SK-N-SH (cell line): ENCODE measurements at regions not wholly inside any gene's neighbourhood (a gene's known extent, or its start where the extent isn't known, plus 50 kb on each side); places are given as distances from the start of the nearest gene placed in this dataset.

Experiments used
- CTCF ChIA-PET: fragments of 300-600, 350-600 bp; formaldehyde crosslinking; extraction: SDS; loops from one replicate; lab custom pipeline; 2021; lab: Yijun Ruan, JAX
- POLR2A ChIA-PET: fragments of 350-600 bp; sonication (Branson Sonifier 250); formaldehyde crosslinking; extraction: SDS; loops from one replicate; lab custom pipeline; 2020; ENCODE audit warnings: antibody characterized with exemption, inconsistent platforms; lab: Yijun Ruan, JAX
- DNase-seq: peaks from one replicate; pipeline ENCODE4 v3.0.0; 2012
- H2AFZ ChIP-seq: fragments of 200-600 bp; sonication (generic); 2 replicates; pipeline ENCODE4 v1.8.1; 2016; ENCODE audit warnings: antibody characterized with exemption, mild to moderate bottlenecking, low read depth
- H3F3A ChIP-seq: fragments of 200-600 bp; sonication (generic); replicated peaks from 2 replicates; pipeline ENCODE3; 2016; ENCODE audit warnings: antibody characterized with exemption, mild to moderate bottlenecking; ENCODE audit not compliant: insufficient read depth
- H3K27ac ChIP-seq, 2 experiments: fragments of 200-500 bp in 1 of 2; fragments of 200-600 bp in 1 of 2; sonication (Bioruptor generic) in 1 of 2; sonication (generic), shearing (Covaris generic) in 1 of 2; 2 replicates each; pipeline versions ENCODE4 v1.5.1 to v1.6.1; 2014 to 2016; ENCODE audit warnings: low read depth in 2 of 2, inconsistent platforms in 1 of 2, low read length in 1 of 2, mild to moderate bottlenecking in 1 of 2, mixed read lengths in 1 of 2
- H3K27me3 ChIP-seq: fragments of 200-600 bp; sonication (generic), shearing (Covaris generic); 2 replicates; pipeline ENCODE4 v1.6.1; 2016; ENCODE audit warnings: mixed run types; ENCODE audit not compliant: insufficient read depth
- H3K36me3 ChIP-seq, 2 experiments: fragments of 200-500 bp in 1 of 2; fragments of 200-600 bp in 1 of 2; sonication (Bioruptor generic) in 1 of 2; sonication (generic) in 1 of 2; replicated peaks in 1 of 2; 2 replicates each; pipeline versions ENCODE3 to v1.5.1; 2014 to 2016; ENCODE audit warnings: low read length in 1 of 2, mild to moderate bottlenecking in 1 of 2; ENCODE audit not compliant: insufficient read depth in 2 of 2, control insufficient read depth in 1 of 2
- H3K4me1 ChIP-seq, 2 experiments: fragments of 200-500 bp in 1 of 2; fragments of 200-600 bp in 1 of 2; sonication (Bioruptor generic) in 1 of 2; sonication (generic), shearing (Covaris generic) in 1 of 2; 2 replicates each; pipeline versions ENCODE4 v1.5.1 to v1.6.1; 2014 to 2016; ENCODE audit warnings: low read depth in 1 of 2, low read length in 1 of 2, mixed run types in 1 of 2; ENCODE audit not compliant: insufficient read depth in 2 of 2, control insufficient read depth in 1 of 2
- H3K4me2 ChIP-seq: fragments of 200-600 bp; sonication (generic), shearing (Covaris generic); 2 replicates; pipeline ENCODE4 v1.6.1; 2017; ENCODE audit warnings: mixed run types
- H3K4me3 ChIP-seq, 2 experiments: fragments of 200-500 bp in 1 of 2; fragments of 200-600 bp in 1 of 2; sonication (Bioruptor generic) in 1 of 2; sonication (generic), shearing (Covaris generic) in 1 of 2; 2 replicates each; pipeline versions ENCODE4 v1.5.1 to v1.8.1; 2014 to 2016; ENCODE audit warnings: low read depth in 2 of 2, inconsistent platforms in 1 of 2, low read length in 1 of 2, mild to moderate bottlenecking in 1 of 2, mixed read lengths in 1 of 2, moderate library complexity in 1 of 2
- H3K79me2 ChIP-seq: fragments of 200-600 bp; sonication (generic); 2 replicates; pipeline ENCODE4 v1.8.1; 2017; ENCODE audit warnings: mild to moderate bottlenecking; ENCODE audit not compliant: insufficient read depth
- H3K9ac ChIP-seq: fragments of 200-600 bp; sonication (generic); 2 replicates; pipeline ENCODE4 v1.6.1; 2017; ENCODE audit warnings: mixed run types
- H3K9me2 ChIP-seq: fragments of 200-600 bp; sonication (generic); 2 replicates; pipeline ENCODE4 v1.6.1; 2017; ENCODE audit warnings: mixed run types
- H3K9me3 ChIP-seq: fragments of 200-600 bp; sonication (generic); 2 replicates; pipeline ENCODE4 v1.6.1; 2017; ENCODE audit warnings: mixed run types, mild to moderate bottlenecking, moderate library complexity
- H4K20me1 ChIP-seq: fragments of 200-600 bp; sonication (generic); 2 replicates; pipeline ENCODE4 v1.6.1; 2017; ENCODE audit warnings: mild to moderate bottlenecking, mixed run types; ENCODE audit not compliant: insufficient read depth
- CHD2 ChIP-seq: fragments of 150-350 bp; IDR thresholded peaks from 2 replicates; pipeline ENCODE4 v1.6.1; 2018; ENCODE audit warnings: low read length; ENCODE audit not compliant: partially characterized antibody
- CTCF ChIP-seq: fragments of 200-600 bp; sonication (generic); IDR thresholded peaks from 2 replicates; pipeline ENCODE4 v1.6.1; 2017; ENCODE audit warnings: antibody characterized with exemption, mild to moderate bottlenecking, moderate library complexity
- EP300 ChIP-seq, 2 experiments: IDR thresholded peaks; 2 replicates each; pipeline versions ENCODE4 v1.4.0 to v1.6.1; 2012; ENCODE audit warnings: borderline replicate concordance in 1 of 2, low read depth in 1 of 2, low read length in 1 of 2
- EZH2phosphoT487 ChIP-seq: fragments of 200-600 bp; sonication (generic); IDR thresholded peaks from 2 replicates; pipeline ENCODE4 v1.6.1; 2017; ENCODE audit warnings: low read depth, mixed run types, mild to moderate bottlenecking, antibody characterized with exemption, moderate library complexity, borderline replicate concordance
- FOSL2 ChIP-seq: IDR thresholded peaks from 2 replicates; pipeline ENCODE4 v1.4.0; 2012; ENCODE audit warnings: low read depth, mild to moderate bottlenecking, moderate library complexity, borderline replicate concordance
- FOXJ3 ChIP-seq: sonication (generic); formaldehyde crosslinking; IDR thresholded peaks from 2 replicates; pipeline ENCODE4 v1.5.1; 2020; ENCODE audit warnings: mild to moderate bottlenecking, missing genetic modification reagents
- FOXM1 ChIP-seq: IDR thresholded peaks from 2 replicates; pipeline ENCODE4 v1.4.0; 2012; ENCODE audit warnings: low read depth, mild to moderate bottlenecking
- GATA2 ChIP-seq: sonication (generic); formaldehyde crosslinking; IDR thresholded peaks from 2 replicates; pipeline ENCODE4 v1.5.0; 2020; ENCODE audit warnings: mild to moderate bottlenecking, missing genetic modification reagents
- IRF3 ChIP-seq: fragments of 150-350 bp; IDR thresholded peaks from 2 replicates; pipeline ENCODE4 v1.6.1; 2016; ENCODE audit warnings: mild to moderate bottlenecking, low read depth, low read length
- JUND ChIP-seq: IDR thresholded peaks from 2 replicates; pipeline ENCODE4 v1.4.0; 2012
- MAX ChIP-seq: IDR thresholded peaks from 2 replicates; pipeline ENCODE4 v1.4.0; 2012; ENCODE audit warnings: low read depth
- POLR2AphosphoS5 ChIP-seq: IDR thresholded peaks from 2 replicates; pipeline ENCODE4 v1.6.1; 2012; ENCODE audit warnings: low read depth, low read length
- RAD21 ChIP-seq: IDR thresholded peaks from 2 replicates; pipeline ENCODE4 v1.6.1; 2012; ENCODE audit warnings: mild to moderate bottlenecking, low read length
- RFX5 ChIP-seq: IDR thresholded peaks from 2 replicates; pipeline ENCODE4 v1.6.1; 2012; ENCODE audit warnings: mild to moderate bottlenecking, improper control_type of control experiment, low read length
- TAF1 ChIP-seq: IDR thresholded peaks from 2 replicates; pipeline ENCODE4 v1.6.1; 2012; ENCODE audit warnings: low read depth, mild to moderate bottlenecking, low read length, moderate library complexity, borderline replicate concordance
- TCF12 ChIP-seq: IDR thresholded peaks from 2 replicates; pipeline ENCODE4 v1.4.0; 2012
- USF1 ChIP-seq: IDR thresholded peaks from 2 replicates; pipeline ENCODE4 v1.4.0; 2012; ENCODE audit warnings: low read depth, borderline replicate concordance
- YY1 ChIP-seq: IDR thresholded peaks from 2 replicates; pipeline ENCODE4 v1.4.0; 2012; ENCODE audit warnings: low read depth, mild to moderate bottlenecking
- WGBS: methylation state at CpG from one replicate; pipeline ENCODE4 v1.1.6; 2017; ENCODE audit warnings: low lambda C conversion rate; 5-methylcytosine and 5-hydroxymethylcytosine counted together

- H3K9me2 ChIP-seq = no peaks in the 10 kb centered on the region
- CTCF ChIA-PET = interaction anchor here (0.5 to 1.5 kb wide), 3 partner anchors 10 to 284 kb away, joined by 3 to 4 read pairs (median 3); no protein-coding TSS in a partner anchor
- WGBS = 95% methylated on average over 3 of the region's 3 CpGs
- H3K27me3 ChIP-seq = no peaks in the 10 kb centered on the region
- peaks cover 0 to 9% of the 10 kb centered on the region in 2 experiments; a peak in 2 of 4 replicates for H3K4me1 ChIP-seq
- H3K4me2 ChIP-seq = no peak overlapping the region
- H3K9me3 ChIP-seq = no peaks in the 10 kb centered on the region
- no peaks in the 10 kb centered on the region for H3K36me3 ChIP-seq
- DNase-seq = no peak
- no peak overlapping the region for H3K4me3 ChIP-seq
- no peaks in the 10 kb centered on the region for H4K20me1 ChIP-seq
- POLR2A ChIA-PET = no interaction called here
- H3F3A ChIP-seq = no peaks in the 10 kb centered on the region
- no peak overlapping the region for H2AFZ ChIP-seq
- H3K27ac ChIP-seq = no peak overlapping the region
- H3K79me2 ChIP-seq = no peaks in the 10 kb centered on the region
- TF ChIP-seq CTCF = no peak
- no peak for TF ChIP-seq YY1
- TF ChIP-seq POLR2AphosphoS5 = no peak
- TF ChIP-seq TCF12 = no peak
- no peak for TF ChIP-seq RAD21
- TF ChIP-seq TAF1 = no peak
- no peak for TF ChIP-seq FOSL2
- TF ChIP-seq FOXM1 = no peak
- TF ChIP-seq EZH2phosphoT487 = no peak
- no peak for TF ChIP-seq FOXJ3 (CRISPR knock-in tag)
- TF ChIP-seq USF1 = no peak
- TF ChIP-seq RFX5 = no peak
- no peak for TF ChIP-seq CHD2
- TF ChIP-seq IRF3 = no peak
- no peak overlapping the region for H3K9ac ChIP-seq
Observed at GRCh38 chr1:219527994-219528393, 84.9 kb downstream of the ZC3H11B start.

GRCh38 chr1:219526074-219526473, 86.8 kb downstream of the ZC3H11B start:
- no peak overlapping the region for H3K27ac ChIP-seq
- H4K20me1 ChIP-seq = no peaks in the 10 kb centered on the region
- no peak for DNase-seq
- no peak overlapping the region for H3K4me3 ChIP-seq
- H3K4me1 ChIP-seq = peaks cover 0 to 11% of the 10 kb centered on the region in 2 experiments; a peak in 2 of 4 replicates
- H3K9ac ChIP-seq = no peak overlapping the region
- no peak for TF ChIP-seq MAX
- TF ChIP-seq RAD21 = no peak
- no peak for TF ChIP-seq CHD2
- no peak for TF ChIP-seq EP300 (IDR thresholded peaks at IDR 0.05; ENCODE audit: borderline replicate concordance in 1 of 2, low read depth in 1 of 2, low read length in 1 of 2)
- no peak for TF ChIP-seq RFX5
- no peak for TF ChIP-seq YY1
- TF ChIP-seq GATA2 = no peak
- no peak for TF ChIP-seq CTCF
- TF ChIP-seq TCF12 = no peak
- TF ChIP-seq JUND = no peak
- 81% methylated on average over 2 of the region's 2 CpGs for WGBS
- H2AFZ ChIP-seq = no peak overlapping the region
- no peaks in the 10 kb centered on the region for H3K9me3 ChIP-seq
- ChIA-PET POLR2A (no interaction called here), CTCF (no interaction called here)
- no peaks in the 10 kb centered on the region for H3K27me3 ChIP-seq
- no peaks in the 10 kb centered on the region for H3K36me3 ChIP-seq
- no peaks in the 10 kb centered on the region for H3K79me2 ChIP-seq
- no peaks in the 10 kb centered on the region for H3K9me2 ChIP-seq
- no peaks in the 10 kb centered on the region for H3F3A ChIP-seq
- no peak overlapping the region for H3K4me2 ChIP-seq
